Femur (tissue), 1 donor: ENCODE measurements at regions not wholly inside any gene's neighbourhood (a gene's known extent, or its start where the extent isn't known, plus 50 kb on each side); places are given as distances from the start of the nearest gene placed in this dataset.
A peak's percentile ranks its signal among the peaks of the same experiment; 100 is the strongest.

Experiments used
- DNase-seq: peaks from one replicate; pipeline ENCODE4 v3.0.0-alpha.2; 2017

- no peak for DNase-seq
Measured at GRCh38 chr4:125135652-125136051, 179.1 kb upstream of the FAT4 start.

GRCh38 chr4:125132729-125133128, 182.0 kb upstream of the FAT4 start:
- no peak for DNase-seq

GRCh38 chr4:125131891-125132680, 182.7 kb upstream of the FAT4 start:
- no peak for DNase-seq

- no peak for DNase-seq
Measured at GRCh38 chr4:125125276-125125675, 189.5 kb upstream of the FAT4 start.

- DNase-seq, result peak; percentile 53
Measured at GRCh38 chr4:125123570-125124109, 191.1 kb upstream of the FAT4 start.

- no peak for DNase-seq
Measured at GRCh38 chr4:125121581-125121980, 193.2 kb upstream of the FAT4 start.

GRCh38 chr4:125116431-125116830, 198.3 kb upstream of the FAT4 start:
- no peak for DNase-seq

GRCh38 chr4:125115941-125116340, 198.8 kb upstream of the FAT4 start:
- no peak for DNase-seq

- DNase-seq, result no peak
Measured at GRCh38 chr4:125115476-125115875, 199.3 kb upstream of the FAT4 start.

GRCh38 chr4:125112536-125112935, 202.2 kb upstream of the FAT4 start:
- no peak for DNase-seq

- no peak for DNase-seq
Measured at GRCh38 chr4:125111323-125111722, 203.4 kb upstream of the FAT4 start.

- no peak for DNase-seq
Measured at GRCh38 chr4:125105561-125105960, 209.2 kb upstream of the FAT4 start.

GRCh38 chr4:125104616-125105015, 210.1 kb upstream of the FAT4 start:
- no peak for DNase-seq

GRCh38 chr4:125101719-125102118, 213.0 kb upstream of the FAT4 start:
- no peak for DNase-seq

GRCh38 chr4:125097729-125098128, 217.0 kb upstream of the FAT4 start:
- DNase-seq, result no peak

GRCh38 chr4:125096662-125097061, 218.1 kb upstream of the FAT4 start:
- no peak for DNase-seq

GRCh38 chr4:125091541-125091940, 223.2 kb upstream of the FAT4 start:
- no peak for DNase-seq

GRCh38 chr4:125091101-125091500, 223.7 kb upstream of the FAT4 start:
- no peak for DNase-seq

- DNase-seq, result no peak
Measured at GRCh38 chr4:125084608-125085007, 230.1 kb upstream of the FAT4 start.

- DNase-seq, result no peak
Measured at GRCh38 chr4:125082729-125083417, 231.9 kb upstream of the FAT4 start.

- no peak for DNase-seq
Measured at GRCh38 chr4:125072269-125072668, 242.5 kb upstream of the FAT4 start.

- DNase-seq, result no peak
Measured at GRCh38 chr4:125070861-125071260, 243.9 kb upstream of the FAT4 start.

- DNase-seq, result no peak
Measured at GRCh38 chr4:125062115-125063050, 252.4 kb upstream of the FAT4 start.
